Ecto neural progenitor cell (in vitro differentiated cells): ENCODE measurements at regions not wholly inside any gene's neighbourhood (a gene's known extent, or its start where the extent isn't known, plus 50 kb on each side); places are given as distances from the start of the nearest gene placed in this dataset.

Experiments used
- DNase-seq: peaks from one replicate; pipeline ENCODE4 v3.0.0-alpha.2; 2018; ENCODE audit warnings: low spot score

GRCh38 chr21:16755061-16755460, 757.8 kb upstream of the CXADR start:
- DNase-seq: no peak

- no peak for DNase-seq
Observed at GRCh38 chr21:16767201-16767600, 745.6 kb upstream of the CXADR start.

DNA sequence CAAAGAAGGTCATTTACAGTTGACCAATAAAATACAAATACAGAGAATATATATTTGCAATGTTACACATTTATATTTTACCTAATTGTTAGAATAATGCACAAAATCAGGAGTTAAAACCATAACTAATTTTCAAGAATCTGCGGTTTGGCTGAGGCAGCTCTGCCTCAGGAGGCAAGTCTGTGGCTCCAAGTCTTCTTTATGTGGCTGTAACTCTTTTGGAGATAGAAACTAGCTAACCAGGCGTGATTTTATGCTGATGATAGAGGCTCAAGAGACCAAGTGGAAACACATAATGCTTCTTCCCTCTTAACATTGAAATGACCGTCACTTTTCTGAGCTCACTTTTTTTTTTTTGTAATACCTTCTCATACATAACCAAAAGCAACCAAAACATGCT, 744.7 kb upstream of the CXADR start:
- no peak for DNase-seq

DNA sequence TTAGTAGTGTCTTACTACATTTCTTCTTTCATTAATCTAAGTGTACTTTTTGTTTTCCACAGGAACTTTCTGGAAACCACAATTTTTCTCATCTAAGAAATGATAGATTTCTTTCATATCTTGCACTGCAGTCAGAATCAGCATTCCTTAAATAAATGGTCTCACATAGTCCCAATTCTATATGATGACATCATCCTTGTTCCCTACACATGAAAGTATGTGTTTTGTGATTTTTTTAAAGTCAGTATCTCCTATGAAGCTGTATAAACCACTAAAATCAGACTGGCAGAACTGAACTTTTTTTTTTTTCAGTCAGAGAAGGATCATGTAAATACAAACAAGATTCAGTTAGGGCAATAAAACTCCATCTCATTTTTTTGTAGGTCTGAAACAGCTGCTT, 742.6 kb upstream of the CXADR start:
- no peak for DNase-seq

- no peak for DNase-seq
Observed at GRCh38 chr21:16773206-16773605, 739.6 kb upstream of the CXADR start.

- peak; percentile 49 for DNase-seq
Observed at GRCh38 chr21:16775076-16775475, 737.8 kb upstream of the CXADR start.

- DNase-seq: no peak
Observed at GRCh38 chr21:16777041-16777720, 735.7 kb upstream of the CXADR start.

- no peak for DNase-seq
Observed at GRCh38 chr21:16788584-16788983, 724.3 kb upstream of the CXADR start.

DNA sequence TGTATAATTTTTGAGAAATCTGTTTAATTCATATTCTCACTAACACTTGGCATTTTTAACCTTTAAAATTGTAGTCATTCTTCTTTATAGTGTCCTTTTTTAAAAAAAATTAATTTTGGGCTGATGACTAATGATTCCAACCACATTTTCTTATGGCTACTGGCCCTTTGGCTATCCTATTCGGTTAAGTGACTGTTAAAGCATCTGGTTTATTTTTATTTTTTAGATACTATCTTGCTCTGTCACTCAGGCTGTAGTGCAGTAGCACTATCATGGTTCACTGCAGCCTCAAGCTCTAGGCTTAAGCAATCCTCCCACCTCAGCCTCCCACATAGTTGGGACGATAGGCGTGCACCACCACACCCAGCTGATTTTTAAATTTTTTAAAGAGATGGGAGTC, 723.2 kb upstream of the CXADR start:
- no peak for DNase-seq

- DNase-seq: no peak
Observed at GRCh38 chr21:16792101-16792500, 720.7 kb upstream of the CXADR start.

GRCh38 chr21:16794950-16795349, 717.9 kb upstream of the CXADR start:
- DNase-seq: no peak

GRCh38 chr21:16796776-16797175, 716.1 kb upstream of the CXADR start:
- DNase-seq: no peak

DNA sequence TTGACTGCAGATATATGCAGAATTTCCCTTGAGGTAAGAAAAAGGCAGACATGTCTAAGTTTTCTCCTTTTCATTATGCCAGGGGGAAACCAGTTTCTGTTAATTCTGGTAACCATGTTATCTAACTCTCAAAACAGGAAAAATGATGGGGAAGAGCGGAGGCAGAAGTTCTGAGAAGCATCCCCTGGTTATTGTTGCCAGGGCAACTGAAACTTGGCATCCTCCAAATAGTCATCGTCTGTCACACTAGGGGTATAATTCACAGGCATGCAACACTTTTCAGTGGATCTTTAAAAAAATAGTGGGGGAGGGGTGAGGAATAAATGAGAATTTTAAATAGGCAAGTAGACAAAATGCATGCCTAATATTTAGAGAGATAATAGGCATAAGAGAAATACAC, 715.3 kb upstream of the CXADR start:
- no peak for DNase-seq

GRCh38 chr21:16797966-16798365, 714.9 kb upstream of the CXADR start:
- DNase-seq: no peak

DNA sequence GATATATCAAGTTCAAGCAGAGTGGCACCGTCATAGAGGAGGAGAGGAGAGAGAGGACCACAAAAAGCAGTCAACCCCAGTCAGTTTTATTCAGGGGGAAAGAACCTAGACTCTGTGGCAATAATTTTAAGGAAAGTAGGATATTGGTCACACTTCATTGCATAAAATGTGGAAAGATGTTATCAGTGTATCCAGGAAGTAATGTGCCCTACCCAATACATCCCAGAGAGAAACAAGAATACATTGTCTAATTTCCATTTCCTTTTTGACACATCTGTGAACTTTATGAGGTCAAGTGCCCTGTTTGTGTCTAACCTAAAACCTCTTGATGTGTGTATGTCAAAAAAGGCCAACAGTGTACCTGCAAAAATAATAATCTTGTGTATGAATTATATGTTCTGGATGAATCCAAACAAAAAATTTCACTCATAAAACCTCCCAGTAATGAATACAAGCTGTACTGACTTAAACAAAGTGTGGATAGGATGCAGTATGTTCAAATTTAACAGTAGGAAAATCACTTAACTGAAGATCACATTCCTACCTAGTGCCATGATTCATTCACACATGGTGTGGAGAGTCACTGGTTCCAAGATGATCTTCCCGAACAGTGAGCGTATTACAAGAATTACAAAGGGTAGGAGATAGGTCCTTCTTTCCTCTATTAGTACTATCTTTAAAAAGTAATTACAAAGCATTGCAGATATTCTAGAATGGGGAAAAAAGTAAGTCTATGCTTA, 712.1 kb upstream of the CXADR start:
- no peak for DNase-seq

GRCh38 chr21:16811011-16811410, 701.8 kb upstream of the CXADR start:
- DNase-seq: no peak

GRCh38 chr21:16811970-16812369, 700.9 kb upstream of the CXADR start:
- DNase-seq: no peak

- no peak for DNase-seq
Observed at GRCh38 chr21:16815243-16815642, 697.6 kb upstream of the CXADR start.

DNA sequence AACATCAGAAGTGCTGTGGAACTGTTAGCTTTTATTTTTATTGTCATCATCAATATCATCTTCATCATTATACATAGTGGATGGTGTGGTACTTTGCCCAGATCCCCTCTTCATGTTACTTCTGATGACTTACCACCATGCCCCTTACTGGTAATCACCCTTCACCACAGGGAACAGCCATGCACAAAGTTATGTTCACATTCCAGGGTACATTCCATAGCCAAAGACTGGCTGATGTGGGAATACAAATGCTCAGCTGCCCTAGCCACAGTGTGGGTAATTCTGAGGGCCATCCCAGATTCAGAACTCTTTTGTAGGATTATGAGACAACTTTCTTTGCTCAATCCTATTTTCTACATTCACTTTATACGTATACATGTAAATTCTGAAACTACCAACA, 691.3 kb upstream of the CXADR start:
- no peak for DNase-seq

GRCh38 chr21:16829532-16829931, 683.3 kb upstream of the CXADR start:
- no peak for DNase-seq

- DNase-seq: no peak
Observed at GRCh38 chr21:16832791-16833190, 680.1 kb upstream of the CXADR start.

DNA sequence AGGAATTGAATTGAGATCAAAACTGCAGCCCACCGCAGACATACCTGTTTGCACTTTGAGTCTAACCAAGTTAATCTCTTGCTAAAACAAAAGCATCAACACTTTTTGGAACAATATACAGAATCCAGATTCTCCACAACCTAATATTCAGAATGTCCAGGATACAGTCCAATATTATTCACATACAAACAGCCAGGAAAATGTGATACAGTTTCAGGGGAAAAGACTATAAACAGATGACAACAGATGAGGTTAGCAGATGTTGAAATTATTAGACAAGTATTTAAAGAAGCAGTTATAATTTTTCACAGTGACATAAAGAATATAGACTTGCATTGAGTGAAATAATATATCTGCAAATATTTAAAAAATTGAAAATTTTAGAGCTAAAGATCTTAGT, 678.1 kb upstream of the CXADR start:
- DNase-seq: no peak

GRCh38 chr21:16837321-16837720, 675.5 kb upstream of the CXADR start:
- no peak for DNase-seq

DNA sequence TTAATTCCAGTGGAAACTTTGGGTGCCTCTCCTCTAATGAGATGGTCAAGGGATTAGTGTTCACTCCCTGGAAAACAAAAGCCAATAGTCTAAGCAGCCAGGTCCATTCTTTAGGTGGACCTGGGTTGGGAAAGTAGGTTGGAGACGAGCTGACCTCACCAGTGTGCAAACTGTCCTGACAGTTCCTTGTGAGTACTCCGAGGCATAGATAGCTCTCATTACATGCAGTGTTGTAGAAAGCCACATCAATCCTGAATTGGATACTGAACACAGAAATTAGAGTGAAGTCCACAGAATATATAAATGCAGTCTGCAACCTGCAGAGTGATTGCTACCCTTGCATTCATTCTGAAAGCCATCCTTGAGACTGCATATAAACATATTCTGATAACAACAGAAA, 675.1 kb upstream of the CXADR start:
- no peak for DNase-seq
